ENCODE measurements at regions not wholly inside any gene's neighbourhood (a gene's known extent, or its start where the extent isn't known, plus 50 kb on each side); places are given as distances from the start of the nearest gene placed in this dataset.

DNA sequence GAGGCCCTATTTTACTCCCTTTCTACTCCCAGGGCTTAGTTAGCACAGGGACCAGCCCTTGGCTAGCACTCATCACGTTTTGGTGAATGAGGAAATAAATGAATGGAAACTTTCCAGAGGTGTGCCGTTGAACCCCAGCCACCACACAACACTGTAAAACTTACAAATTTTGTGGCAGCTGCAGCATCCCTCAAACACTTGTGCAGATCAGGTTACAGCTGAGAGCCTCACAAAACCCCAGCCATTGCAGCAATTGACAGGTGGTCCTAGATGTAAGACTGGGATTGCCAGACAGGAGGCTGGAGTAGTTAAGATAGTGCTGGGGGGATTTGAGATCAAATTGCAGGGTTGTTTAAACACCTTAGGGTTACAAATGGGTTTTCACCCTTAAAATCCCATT is 482.2 kb upstream of the KIF2A start:
- DNase-seq (ENCODE audit: low read depth) = no peak

DNA sequence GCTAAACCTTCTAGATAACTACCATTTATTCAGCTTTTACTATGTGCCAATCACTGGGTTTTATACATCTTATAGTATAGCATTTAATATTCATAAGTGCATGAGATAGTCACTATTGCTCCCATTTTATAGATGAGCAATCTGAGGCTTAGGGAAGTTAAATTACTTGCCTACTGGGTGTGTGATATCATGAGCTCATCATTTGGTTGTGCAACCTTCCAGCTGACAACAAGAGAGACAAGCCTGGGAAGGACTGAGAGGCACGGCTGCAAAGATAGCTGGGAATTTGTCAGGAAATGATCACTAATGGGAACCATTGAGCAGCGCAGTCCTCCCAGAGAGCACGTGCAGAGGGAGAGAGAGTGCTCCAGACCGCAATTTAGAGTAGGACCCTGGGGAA is 481.6 kb upstream of the KIF2A start:
- no peak for DNase-seq (ENCODE audit: low read depth)

DNA sequence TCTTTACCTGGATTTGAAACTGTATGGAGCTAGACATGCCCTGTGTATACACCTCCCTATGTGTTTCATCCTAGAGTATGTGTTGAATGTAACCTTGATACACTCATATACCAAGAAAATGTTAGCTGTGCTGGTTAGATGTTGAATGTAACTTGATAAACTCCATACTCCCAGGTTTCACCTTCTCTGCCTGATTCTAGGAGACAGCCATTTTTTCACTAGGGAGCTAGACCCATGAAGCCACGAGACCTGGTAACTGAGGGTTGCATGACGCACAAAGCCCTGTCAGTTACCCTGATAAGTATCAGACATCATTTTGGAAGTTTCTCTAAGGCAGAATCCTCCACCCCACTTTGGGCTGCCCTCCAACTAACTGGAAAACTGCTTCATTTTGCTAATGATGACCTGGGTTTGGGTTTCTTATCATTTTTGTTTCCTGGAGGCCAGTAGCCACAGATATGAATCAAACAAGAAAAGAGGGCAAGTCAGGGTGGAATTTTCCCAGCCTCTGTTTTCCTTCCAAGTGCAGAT is 478.5 kb upstream of the KIF2A start:
- no peak for DNase-seq (ENCODE audit: low read depth)

DNA sequence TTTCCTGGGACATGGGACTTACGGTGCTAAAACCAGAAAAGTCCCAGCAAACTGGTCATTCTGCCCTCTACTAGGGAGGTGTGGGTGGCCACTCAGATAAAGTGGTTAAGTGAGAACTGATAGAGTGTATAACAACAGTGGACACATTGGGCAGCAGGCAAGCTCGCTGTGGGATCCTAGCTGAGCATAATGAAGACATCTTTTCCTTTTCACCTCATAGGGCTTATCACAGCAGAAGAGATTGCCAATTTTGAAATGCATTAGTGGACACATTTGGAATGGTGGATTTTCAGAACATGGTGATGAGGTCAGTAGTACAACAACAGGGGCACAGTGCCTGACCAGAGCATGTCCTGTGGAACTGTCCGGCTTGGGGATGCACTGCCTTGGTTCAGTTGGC is 477.1 kb upstream of the KIF2A start:
- DNase-seq (ENCODE audit: low read depth) = no peak

DNA sequence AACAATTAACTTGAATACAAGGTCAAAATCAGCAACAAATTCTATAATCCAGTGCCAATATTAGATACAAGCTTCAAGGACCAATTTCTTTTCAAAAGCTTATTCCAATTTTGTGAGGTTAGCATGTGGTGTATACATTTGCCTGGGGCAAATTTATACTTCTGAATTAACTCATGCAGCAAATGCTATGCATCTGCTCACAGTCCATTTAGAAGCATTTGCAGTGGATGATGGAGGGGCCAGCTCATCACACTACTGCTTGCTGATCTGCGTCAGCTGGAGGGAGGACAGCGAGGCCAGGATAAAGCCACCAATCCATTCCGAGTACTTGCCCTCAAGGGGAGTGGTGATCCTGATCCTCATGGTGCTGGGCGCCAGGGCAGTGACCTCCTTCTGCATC is 474.3 kb upstream of the KIF2A start:
- DNase-seq (ENCODE audit: low read depth) = no peak

DNA sequence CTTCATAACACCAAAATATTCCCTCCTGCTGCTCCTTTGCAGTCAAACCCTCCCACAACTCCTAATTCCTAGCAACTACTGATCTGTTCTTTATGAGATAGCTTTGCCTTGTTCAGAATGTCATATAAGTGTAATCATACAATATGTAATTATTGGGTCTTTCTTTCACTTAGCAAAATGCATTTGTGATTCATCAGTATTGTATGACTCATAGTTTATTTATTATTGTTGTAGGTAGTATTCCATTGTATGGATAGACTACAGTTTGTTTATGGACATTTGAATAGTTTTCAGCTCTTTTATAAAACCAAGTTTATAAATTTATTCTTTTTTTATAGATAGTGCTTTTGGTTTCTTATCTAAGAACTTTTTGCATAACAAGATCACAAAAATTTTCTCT is 468.2 kb upstream of the KIF2A start:
- no peak for DNase-seq (ENCODE audit: low read depth)

DNA sequence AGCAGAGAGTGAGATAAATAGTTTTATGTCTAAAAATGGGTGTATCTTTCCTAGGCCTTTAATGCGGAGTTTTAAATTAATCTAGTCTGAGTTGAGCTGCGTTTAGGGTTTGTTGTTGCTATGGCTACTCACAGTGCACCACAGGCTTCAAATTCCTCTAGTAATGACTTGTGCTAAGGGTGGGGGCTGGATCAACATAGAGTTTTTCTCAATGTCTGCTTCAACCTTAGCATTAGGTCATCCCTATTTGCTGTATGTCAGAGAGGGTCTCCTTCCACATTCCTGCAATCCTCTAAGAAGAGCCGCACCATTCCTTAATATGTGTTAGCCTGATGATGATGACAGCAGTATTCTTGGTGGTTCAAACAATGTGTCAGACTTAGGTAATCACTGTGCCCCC is 465.6 kb upstream of the KIF2A start:
- DNase-seq (ENCODE audit: low read depth) = no peak

DNA sequence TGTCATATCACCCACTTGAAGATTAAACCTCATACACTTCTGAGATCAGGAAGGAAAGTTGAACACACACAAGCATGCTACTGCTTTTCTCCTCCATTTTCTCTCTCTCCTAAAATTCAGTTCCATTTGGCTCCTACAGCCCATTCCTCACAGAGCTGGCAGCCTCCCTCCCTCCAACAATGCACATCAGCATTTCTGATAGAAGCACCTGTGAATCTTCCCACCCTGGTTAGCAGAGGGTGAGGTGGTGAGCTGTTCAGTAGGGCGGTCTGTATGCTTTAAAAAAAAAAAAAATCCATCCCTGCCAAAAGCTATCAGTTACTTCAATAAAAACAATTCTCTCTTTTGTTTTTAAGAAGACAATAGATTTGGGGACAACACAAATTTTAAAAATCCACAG is 463.2 kb upstream of the KIF2A start:
- DNase-seq (ENCODE audit: low read depth) = no peak

DNA sequence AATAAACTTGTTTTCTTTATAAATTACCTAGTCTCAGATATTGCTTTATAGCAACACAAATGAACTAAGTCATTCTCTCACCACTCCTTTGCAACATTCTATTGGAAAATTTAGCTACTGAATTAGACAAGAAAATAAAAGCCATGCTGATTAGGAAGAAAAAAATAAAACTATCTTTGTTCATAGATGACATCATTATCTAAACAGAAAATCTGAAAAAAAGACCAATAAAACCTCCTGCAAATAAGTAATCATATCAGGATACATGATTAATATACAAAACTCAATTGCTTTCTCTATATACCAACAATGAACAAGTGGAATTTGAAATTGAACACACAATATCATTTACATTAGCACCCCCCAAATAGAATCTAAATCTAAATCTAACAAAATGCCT is 455.3 kb upstream of the KIF2A start:
- no peak for DNase-seq (ENCODE audit: low read depth)

DNA sequence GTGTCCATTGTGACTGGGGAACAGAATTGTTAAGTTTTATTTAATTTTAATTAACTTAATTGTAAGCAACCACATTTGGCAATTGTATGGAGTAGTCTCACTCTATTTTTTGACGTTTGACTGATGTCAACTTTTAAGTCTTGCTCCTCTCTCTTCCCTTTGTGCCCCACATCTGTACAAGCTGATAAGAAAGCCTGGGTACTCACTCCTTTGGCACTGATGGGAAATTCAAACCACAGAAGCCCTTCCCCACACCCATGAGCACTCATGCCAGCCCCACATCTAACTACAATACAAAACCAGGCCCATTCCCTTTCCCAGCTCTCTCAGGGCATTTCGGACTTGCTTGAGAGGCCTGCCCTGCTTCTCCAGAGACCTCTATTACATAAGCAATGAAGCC is 451.5 kb upstream of the KIF2A start:
- DNase-seq (ENCODE audit: low read depth) = no peak

DNA sequence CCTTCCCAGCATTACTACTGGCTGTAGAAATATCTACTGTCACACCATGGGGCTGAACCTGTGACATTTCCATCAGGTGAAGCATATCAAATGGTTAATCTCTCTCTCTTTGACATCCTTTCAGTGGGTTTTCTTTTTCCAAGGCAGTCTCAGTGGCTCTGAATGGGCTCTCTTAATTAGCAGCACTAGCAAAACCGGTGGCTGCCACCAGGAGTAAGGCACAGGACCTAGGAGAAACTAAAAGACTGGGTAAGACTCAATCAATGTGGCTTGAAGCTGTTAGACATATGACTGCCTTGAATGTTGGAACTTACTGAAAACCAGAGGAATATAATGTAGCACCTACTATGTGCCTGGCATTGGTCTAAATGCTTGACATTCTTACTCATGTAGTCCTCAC is 445.0 kb upstream of the KIF2A start:
- no peak for DNase-seq (ENCODE audit: low read depth)

DNA sequence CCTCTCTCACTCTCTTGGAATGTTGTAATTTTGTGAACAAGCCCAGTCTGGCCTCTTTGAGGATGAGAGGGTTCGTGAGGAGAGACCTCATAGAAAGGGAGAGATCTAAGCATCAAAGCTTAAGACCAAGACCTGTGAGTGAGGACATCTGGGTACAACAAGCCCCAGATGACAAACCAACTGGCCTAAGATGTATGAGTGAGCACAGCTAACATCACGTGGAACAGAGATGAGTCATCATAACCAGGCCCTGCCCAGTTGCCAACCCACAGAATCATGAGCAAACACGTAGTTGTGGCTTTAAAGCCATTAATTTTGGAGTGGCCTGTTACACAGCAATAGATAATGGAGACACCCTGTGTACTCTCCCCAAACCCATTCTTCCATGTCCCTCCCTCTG is 439.1 kb upstream of the KIF2A start:
- peak; percentile 13 for DNase-seq (ENCODE audit: low read depth)

DNA sequence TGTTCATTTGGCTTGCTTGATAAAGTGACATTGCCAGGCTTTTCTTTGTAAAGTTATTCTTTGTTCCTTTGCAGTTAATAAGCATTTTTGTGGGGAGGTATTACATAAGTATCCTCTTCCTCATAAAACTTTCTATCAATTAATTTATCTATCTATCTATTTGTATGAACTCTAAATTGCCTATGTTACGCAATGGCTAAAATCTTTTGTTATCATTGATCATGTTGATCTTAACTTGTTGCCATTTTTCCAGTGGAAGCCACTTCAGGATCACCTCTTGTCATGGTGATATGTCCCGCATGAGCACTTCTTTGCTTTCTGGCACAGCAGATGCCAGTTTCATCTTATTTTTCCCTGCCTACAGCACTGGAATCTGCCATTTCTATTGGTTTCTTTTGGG is 436.7 kb upstream of the KIF2A start:
- no peak for DNase-seq (ENCODE audit: low read depth)

DNA sequence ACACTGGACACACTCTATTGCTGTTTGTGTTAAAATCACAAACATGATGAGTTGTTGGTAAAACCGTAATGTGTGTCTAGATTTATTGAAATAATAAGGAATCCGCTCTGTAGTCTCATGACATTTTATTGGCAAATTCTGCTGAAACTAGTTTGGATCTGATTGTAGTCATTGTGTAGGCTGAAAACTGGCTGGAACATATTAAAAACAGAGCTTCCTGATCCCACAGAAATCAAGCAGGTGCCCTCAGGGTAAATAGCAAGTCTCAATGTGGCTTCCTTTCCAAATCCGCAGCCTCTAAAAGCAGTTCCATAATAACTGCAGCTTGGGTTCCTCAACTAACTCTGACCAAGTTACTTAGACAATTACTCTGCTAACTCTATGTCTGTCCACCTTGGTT is 427.5 kb upstream of the KIF2A start:
- DNase-seq (ENCODE audit: low read depth) = no peak

DNA sequence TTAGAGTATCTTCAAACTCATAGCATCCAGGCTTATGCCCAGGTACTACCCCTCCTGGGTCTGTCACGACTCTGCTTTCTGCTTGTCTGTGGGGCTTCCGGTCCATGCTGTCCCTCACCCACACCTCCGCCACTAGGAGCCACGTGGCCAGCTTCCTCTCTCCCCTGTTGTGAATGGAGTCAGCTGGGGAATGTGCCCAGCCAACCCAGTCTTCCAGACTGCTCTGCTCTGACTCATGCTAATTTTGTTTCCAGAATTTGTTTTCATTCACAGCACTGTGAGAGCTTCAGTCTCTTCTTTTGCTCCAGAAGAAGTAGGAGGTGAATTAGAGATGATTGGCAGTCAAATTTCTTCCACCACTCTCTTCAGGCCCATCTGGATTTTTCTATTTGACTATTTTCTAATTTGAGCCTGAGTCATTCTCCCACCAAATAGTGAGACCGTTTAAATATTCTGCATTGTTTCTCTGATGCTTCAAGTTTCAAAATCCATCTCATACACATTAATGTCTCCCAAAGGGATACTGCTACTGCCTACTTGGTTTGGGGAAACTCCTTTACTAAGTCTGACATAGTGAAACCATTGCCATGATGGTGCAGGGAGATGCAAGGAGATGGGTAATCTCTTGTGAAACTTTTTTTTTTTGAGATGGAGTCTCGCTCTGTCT is 424.1 kb upstream of the KIF2A start:
- DNase-seq (ENCODE audit: low read depth) = peak; percentile 2

DNA sequence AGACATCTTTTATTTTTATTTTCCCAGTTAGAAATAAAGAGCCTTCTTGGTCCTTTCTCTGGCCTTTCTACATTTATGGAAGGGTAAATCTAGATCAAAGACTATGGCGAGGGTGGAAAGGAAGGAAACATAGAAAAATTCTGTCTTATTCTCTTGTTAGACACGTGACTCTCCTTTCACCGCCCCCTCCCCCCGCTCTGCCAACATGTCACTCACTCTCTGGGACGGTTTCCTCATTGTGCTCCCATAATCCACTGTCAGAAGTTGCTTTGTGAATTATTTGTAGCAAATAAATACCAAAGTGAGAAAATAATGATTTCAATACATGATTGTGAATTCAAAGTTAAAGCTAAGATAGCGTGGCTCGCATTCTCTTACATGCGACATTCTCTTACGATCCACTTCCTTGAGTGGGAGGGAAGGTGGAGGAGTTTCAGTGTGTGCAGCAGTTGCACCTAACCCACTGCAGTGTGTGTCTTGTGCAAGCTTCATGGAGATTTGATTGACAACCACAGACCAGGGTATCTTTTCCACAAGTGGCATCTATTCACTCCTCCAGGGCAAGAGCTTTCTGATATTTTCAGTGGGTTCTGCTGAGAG is 423.0 kb upstream of the KIF2A start:
- DNase-seq (ENCODE audit: low read depth) = no peak

DNA sequence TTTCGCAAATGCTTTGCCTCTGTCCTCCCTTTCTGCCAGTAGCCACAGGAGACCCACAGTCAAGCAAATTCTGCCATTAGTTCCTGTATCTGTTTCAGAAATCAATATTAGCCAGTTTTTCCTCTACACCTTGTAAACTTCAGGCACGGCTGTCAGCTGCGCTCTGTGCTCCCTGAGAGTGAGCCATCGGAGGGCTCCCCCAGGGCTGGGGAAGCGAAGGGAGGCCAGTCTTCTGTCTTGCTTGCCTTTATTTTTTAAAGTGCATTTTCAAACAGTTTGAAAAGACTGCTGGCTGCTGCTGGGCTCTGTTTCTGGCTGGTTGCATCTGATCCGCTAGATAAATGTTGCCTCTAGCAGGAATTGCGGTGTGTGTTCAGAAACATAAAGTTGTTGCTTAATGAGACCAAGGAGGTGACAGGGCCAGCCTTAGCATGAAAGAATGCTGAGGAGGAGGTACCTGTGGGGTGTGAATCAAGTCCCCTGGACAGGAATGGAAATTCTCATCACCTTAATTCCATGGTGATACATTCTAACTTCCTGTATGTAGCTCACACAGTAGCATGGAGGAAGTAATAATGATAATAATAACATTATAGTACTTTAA is 421.7 kb upstream of the KIF2A start:
- no peak for DNase-seq (ENCODE audit: low read depth)

DNA sequence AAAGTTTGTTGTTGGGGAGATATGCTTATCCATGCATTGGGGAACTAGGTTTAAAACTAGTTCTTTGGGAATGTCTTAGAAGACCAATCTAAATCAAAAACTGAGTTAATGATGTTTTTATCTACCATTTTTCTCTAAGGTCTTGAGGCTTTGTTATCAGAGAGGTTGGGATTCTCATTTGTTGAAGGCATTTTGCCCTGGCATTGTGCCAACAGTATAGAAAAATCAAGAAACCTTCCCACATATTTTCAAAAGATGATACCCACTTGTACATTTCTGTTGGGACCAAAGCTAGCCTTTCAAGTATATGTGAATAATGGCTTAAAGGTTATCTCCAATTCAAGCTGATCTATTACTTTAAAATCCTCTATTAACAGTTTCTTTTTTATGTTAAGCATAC is 419.8 kb upstream of the KIF2A start:
- DNase-seq (ENCODE audit: low read depth) = no peak

DNA sequence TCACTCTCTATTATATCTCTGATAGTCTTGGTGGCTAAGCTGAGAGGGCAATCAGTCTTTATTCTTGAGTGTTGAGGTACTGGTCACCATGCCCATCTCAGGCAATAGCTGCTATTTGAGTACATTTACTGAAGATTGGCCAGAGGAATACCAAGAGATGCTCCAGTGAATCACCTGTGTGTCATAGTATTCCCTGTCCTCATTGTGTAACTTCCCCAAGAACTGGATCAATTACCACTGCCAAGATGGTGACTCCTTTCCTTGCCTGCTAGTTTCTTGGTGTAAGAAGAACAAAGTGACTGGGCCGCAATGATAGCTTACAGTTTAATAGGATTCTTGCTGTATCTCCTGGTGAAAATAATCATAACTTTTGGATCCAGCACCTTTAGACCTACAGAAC is 418.7 kb upstream of the KIF2A start:
- no peak for DNase-seq (ENCODE audit: low read depth)

DNA sequence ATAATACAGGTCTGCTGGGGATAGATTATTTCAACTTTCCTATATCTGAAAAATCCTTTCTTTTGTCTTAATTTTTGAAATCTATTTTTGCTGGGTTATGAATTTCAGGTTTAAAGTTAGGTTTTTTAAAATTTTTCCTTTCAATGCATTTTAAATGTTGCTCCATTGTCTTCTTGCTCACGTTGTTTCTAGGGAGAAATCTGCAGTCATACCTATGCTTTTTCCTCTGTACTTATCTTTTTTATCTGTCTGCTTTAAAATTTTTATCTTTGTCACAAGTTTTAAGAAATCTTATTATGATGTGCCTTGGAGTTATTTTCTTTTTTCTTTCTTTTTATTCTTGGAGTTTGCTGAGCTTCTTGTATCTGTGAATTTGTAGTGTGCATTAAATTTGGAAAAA is 412.0 kb upstream of the KIF2A start:
- DNase-seq (ENCODE audit: low read depth) = no peak

DNA sequence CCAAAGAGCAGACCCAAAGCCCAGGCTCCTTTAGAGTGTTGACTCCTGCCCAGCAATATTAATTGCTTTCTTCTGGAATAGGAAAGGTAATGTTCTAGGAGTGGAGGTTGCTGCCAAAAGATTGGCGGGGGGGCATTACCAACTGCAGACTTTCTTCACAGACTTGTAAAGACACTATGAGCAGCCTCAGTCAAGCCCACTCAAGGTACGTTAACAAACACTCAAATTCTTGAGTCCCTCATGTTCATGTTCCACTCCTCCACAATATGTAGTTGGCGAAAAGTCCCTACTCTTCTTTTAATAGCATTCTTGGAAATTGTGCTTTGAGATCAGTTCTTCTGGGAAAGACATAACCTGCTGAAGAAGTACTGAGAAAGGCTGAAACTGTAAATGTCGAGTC is 409.2 kb upstream of the KIF2A start:
- DNase-seq (ENCODE audit: low read depth) = no peak

DNA sequence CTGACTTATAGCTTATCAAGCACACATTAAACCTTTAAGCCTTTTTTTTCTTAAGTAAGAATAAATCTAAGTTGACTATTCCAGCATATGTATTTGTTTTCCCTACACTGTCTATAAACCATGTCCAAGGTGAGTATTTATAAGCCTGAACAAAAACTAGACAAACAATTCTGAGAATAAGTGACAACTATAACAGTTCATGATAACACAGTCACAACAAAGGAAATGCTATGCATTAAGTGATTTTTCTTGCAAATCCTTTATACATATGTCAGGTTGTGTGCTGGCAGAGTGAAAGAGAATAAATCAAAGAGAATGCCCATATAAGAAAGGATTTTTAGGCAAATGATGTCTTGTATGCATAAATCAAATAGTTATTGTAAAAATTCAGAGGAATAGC is 408.8 kb upstream of the KIF2A start:
- DNase-seq (ENCODE audit: low read depth) = no peak

DNA sequence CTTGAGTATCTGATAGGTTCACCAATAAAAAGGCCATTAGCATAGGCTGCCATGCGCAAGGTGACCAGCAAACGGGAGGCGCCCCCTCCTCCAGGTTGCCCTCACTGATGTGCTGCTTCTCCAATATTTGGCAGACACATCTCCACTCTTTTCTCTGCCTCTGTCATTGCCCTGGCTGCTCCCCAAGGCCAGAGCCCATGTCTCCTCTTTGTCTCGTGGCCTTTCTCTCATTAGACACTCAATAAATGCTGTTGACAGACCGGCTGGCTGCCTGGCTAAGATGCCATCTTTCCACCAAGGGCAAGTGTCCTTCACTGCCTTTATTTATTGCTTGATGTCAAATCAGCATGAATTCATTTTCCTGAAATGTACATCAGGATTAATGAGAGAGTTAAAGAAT is 404.0 kb upstream of the KIF2A start:
- DNase-seq (ENCODE audit: low read depth) = no peak

DNA sequence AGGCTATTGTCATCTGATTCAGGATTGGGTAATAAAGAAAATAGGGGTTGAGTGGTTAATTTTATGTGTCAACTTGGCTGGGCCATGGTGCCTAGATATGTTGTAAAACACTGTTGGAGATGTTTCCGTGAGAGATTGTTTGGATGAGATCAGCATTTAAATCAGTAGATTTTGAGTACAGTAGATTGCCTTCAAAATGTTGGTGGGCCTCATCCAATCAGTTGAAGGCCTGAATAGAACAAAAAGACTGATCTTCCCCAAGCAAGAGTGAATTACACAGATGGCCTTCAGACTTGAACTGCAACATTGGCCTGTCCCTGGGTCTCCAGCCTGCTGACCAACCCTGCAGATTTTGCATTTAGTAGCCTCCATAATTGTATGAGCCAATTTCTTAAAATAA is 401.3 kb upstream of the KIF2A start:
- no peak for DNase-seq (ENCODE audit: low read depth)

Data from GM04503 (cell line).